Left lung (tissue), 4 donors: ENCODE measurements at regions not wholly inside any gene's neighbourhood (a gene's known extent, or its start where the extent isn't known, plus 50 kb on each side); places are given as distances from the start of the nearest gene placed in this dataset.
"Not testable (repeated sequence)": the region's sequence is repeated elsewhere in the genome, so short reads cannot be mapped to it uniquely, and the experiment has no call there.

ENCODE experiments used
- ATAC-seq: fragments of 200-7000 bp; cut with Tn5 transposase; one replicate; pipeline ENCODE4 v1.9.1; 2020; ENCODE audit warnings: moderate library complexity
- DNase-seq, 4 donors: peaks; one replicate each; pipeline ENCODE4 v3.0.0-alpha.2; 2013 to 2020
- H3K27ac ChIP-seq, 2 donors: fragments of 200-600 bp; sonication (generic) in 1 of 2; one replicate each; pipeline versions ENCODE4 v1.5.0 to v1.8.0; 2020 to 2021
- H3K27me3 ChIP-seq, 2 donors: fragments of 200-600 bp; sonication (generic) in 1 of 2; one replicate each; pipeline versions ENCODE4 v1.5.0 to v1.8.0; 2020 to 2021
- H3K36me3 ChIP-seq, 2 donors: fragments of 200-600 bp; sonication (generic) in 1 of 2; one replicate each; pipeline versions ENCODE4 v1.5.0 to v1.8.0; 2020 to 2021
- H3K4me1 ChIP-seq, 2 donors: fragments of 200-600 bp; one replicate each; pipeline ENCODE4 v1.8.0; 2021
- H3K4me3 ChIP-seq, 2 donors: fragments of 200-600 bp; sonication (generic) in 1 of 2; one replicate each; pipeline versions ENCODE4 v1.5.0 to v1.8.0; 2020 to 2021; ENCODE audit warnings: mild to moderate bottlenecking in 1 of 2
- H3K9me3 ChIP-seq, 2 donors: fragments of 200-600 bp; sonication (generic) in 1 of 2; one replicate each; pipeline versions ENCODE4 v1.5.0 to v1.8.0; 2020 to 2021
- intact Hi-C, 2 donors: fragments of 100-400 bp; cut with DNase I; formaldehyde crosslinking; loops; one replicate each; pipeline versions ENCODE4 v1.11.2 to v1.14.2; 2022
- TF ChIP-seq, protein P1 (sequence below), 2 donors: fragments of 200-600 bp; sonication (generic) in 1 of 2; IDR thresholded peaks; one replicate each; pipeline versions ENCODE4 v1.5.0 to v1.8.0; 2021; ENCODE audit warnings: antibody characterized with exemption in 2 of 2
- donor health status: DM: no; HTN: yes; CAD: no.
- donor health status: DM: no; HTN: no; CAD: no.

- Histone ChIP-seq H3K27ac (no peak overlapping the region), H3K4me3 (no peak overlapping the region), H3K27me3 (peaks cover 0 to 14% of the 10 kb centered on the region in 2 donors), H3K4me1 (no peaks in the 10 kb centered on the region), H3K36me3 (no peaks in the 10 kb centered on the region), H3K9me3 (no peaks in the 10 kb centered on the region)
- no peak for ATAC-seq
- intact Hi-C loops = no loop called here
- no peak for DNase-seq
- TF ChIP-seq, protein P1, sequence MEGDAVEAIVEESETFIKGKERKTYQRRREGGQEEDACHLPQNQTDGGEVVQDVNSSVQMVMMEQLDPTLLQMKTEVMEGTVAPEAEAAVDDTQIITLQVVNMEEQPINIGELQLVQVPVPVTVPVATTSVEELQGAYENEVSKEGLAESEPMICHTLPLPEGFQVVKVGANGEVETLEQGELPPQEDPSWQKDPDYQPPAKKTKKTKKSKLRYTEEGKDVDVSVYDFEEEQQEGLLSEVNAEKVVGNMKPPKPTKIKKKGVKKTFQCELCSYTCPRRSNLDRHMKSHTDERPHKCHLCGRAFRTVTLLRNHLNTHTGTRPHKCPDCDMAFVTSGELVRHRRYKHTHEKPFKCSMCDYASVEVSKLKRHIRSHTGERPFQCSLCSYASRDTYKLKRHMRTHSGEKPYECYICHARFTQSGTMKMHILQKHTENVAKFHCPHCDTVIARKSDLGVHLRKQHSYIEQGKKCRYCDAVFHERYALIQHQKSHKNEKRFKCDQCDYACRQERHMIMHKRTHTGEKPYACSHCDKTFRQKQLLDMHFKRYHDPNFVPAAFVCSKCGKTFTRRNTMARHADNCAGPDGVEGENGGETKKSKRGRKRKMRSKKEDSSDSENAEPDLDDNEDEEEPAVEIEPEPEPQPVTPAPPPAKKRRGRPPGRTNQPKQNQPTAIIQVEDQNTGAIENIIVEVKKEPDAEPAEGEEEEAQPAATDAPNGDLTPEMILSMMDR (IDR thresholded peaks at IDR 0.05) = no peak
These were observed 85.0 kb downstream of the MYCN start for GRCh38 chr2:16025211-16025875.

GRCh38 chr2:16024628-16025027 lies 84.3 kb downstream of the MYCN start:
- H3K4me1 ChIP-seq, H3K9me3 ChIP-seq, H3K27ac ChIP-seq, ATAC-seq, H3K36me3 ChIP-seq, H3K4me3 ChIP-seq, intact Hi-C loops, DNase-seq: not testable (repeated sequence)
- H3K27me3 ChIP-seq = peaks cover 0 to 19% of the 10 kb centered on the region in 2 donors

- TF ChIP-seq, protein P1 (IDR thresholded peaks at IDR 0.05) = no peak
- intact Hi-C loops = no loop called here
- ATAC-seq = no peak
These were observed 83.4 kb downstream of the MYCN start for GRCh38 chr2:16023506-16024360.

DNA sequence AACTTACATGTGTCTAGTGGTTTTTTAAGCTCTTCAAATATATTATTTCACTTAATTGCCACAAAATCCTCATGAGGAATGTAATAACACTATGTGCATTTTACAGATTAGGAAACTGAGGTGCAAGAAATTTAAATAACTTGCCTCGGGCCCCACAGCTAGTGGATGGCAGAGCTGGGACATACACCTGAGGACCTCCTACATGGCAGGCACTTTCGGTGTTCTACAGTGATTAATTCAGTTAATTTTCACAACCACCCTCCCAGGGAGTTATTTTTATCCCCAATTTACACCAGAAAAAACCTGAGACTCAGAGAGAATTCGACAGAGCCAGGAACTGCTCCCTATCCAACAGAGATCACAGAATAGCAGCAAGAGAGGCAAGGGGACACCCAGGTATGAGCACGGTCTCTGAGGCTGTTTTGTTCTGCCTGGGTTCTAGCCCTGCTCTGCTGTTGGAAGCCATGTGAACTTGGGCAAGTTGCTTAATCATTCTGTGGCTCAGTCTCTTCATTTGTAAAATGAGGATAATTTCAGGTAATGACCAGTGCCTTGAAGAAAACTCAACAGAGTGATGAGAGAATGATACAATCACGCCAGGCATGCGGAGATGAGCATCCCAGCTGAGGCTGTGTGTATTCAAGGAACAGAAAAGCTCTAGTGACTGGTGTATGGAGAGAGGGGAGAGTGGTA lies 82.3 kb downstream of the MYCN start:
- Histone ChIP-seq H3K36me3 (no peaks in the 10 kb centered on the region), H3K4me1 (no peaks in the 10 kb centered on the region), H3K4me3 (no peak overlapping the region), H3K9me3 (no peaks in the 10 kb centered on the region), H3K27ac (no peak overlapping the region), H3K27me3 (peaks cover 0 to 19% of the 10 kb centered on the region in 2 donors)
- intact Hi-C loops = no loop called here
- DNase-seq (no peak), ATAC-seq (no peak)
- TF ChIP-seq, protein P1 (IDR thresholded peaks at IDR 0.05) = no peak

More at GRCh38 chr2:16023506-16024360, 83.4 kb downstream of the MYCN start:
- H3K4me1 ChIP-seq = no peaks in the 10 kb centered on the region
- no peaks in the 10 kb centered on the region for H3K36me3 ChIP-seq
- no peak for DNase-seq
- no peak overlapping the region for H3K27ac ChIP-seq
- peaks cover 0 to 19% of the 10 kb centered on the region in 2 donors for H3K27me3 ChIP-seq
- H3K9me3 ChIP-seq = no peaks in the 10 kb centered on the region
- no peak overlapping the region for H3K4me3 ChIP-seq

DNA sequence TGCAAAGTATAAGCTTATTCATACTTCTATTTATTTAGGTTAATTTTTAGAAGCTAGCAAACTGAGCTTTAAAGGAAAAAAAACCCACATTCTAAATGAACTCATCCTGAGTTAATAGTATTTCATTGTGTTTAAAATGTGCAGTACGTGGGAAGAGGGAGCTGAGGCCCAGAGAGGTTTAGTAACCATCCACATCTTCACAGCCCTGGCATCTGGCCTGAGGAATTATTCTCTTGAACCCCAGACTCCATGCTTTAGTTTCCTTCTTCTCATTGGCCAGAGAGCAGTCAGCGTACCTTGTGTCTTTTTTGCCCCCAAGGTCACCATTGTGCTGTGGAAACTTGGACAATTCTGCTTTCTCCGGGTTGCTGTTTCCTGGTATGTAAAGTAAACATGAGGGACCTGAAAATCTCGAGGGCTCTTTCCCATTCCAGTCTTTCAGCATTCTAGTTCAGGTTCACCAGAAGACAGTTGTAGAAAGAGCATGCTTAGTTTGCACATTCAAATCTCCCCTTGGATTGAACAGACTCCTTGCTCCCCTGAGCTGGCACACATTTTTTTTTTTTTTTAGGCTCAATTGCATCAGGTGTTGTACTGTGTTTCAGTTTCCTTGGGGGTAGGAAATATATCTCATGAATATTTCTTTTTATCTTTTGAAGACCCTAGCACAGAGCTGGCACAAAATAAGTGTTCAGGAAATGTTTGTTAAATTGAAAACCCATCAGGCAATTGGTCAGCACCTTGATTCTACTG lies 81.4 kb downstream of the MYCN start:
- H3K27ac ChIP-seq = no peak overlapping the region
- H3K4me1 ChIP-seq = no peaks in the 10 kb centered on the region
- H3K9me3 ChIP-seq = no peaks in the 10 kb centered on the region
- DNase-seq (peak in 1 of 4 donors; percentile 77), ATAC-seq (peak; percentile 90)
- TF ChIP-seq, protein P1 (IDR thresholded peaks at IDR 0.05) = no peak
- H3K36me3 ChIP-seq = no peaks in the 10 kb centered on the region
- intact Hi-C loops = no loop called here
- H3K27me3 ChIP-seq = peaks cover 0 to 19% of the 10 kb centered on the region in 2 donors
- H3K4me3 ChIP-seq = no peak overlapping the region
